Keratinocyte (primary cell): ENCODE measurements at regions not wholly inside any gene's neighbourhood (a gene's known extent, or its start where the extent isn't known, plus 50 kb on each side); places are given as distances from the start of the nearest gene placed in this dataset.

Source experiments
- DNase-seq: peaks from one replicate; pipeline ENCODE4 v3.0.0-alpha.2; 2011; ENCODE audit warnings: low read depth, missing footprints, low spot score
- FAIRE-seq: peaks from 2 replicates; lab custom pipeline; 2011; peaks lifted over from hg19 to GRCh38; lab: Jason Lieb, UNC
- H2AFZ ChIP-seq: 2 replicates; pipeline ENCODE4 v1.6.0; 2012; ENCODE audit warnings: low read length, control low read depth, inconsistent platforms; ENCODE audit not compliant: control insufficient read depth
- H3K27ac ChIP-seq: 2 replicates; pipeline ENCODE4 v1.5.1; 2011; ENCODE audit warnings: low read length; ENCODE audit not compliant: control insufficient read depth, insufficient read depth
- H3K27me3 ChIP-seq: 3 replicates; pipeline ENCODE4 v1.6.0; 2011; ENCODE audit warnings: low read length; ENCODE audit not compliant: control insufficient read depth, insufficient read depth; ENCODE audit errors: extremely low read depth
- H3K36me3 ChIP-seq, 2 experiments: 2 replicates in 1 of 2; 3 replicates in 1 of 2; pipeline ENCODE4 v1.5.1; 2011; ENCODE audit warnings: low read length in 2 of 2, mild to moderate bottlenecking in 1 of 2; ENCODE audit not compliant: control insufficient read depth in 2 of 2, insufficient read depth in 2 of 2; ENCODE audit errors: extremely low read depth in 1 of 2
- H3K4me1 ChIP-seq: 3 replicates; pipeline ENCODE4 v1.5.1; 2011; ENCODE audit warnings: low read length; ENCODE audit not compliant: control insufficient read depth, insufficient read depth; ENCODE audit errors: extremely low read depth
- H3K4me2 ChIP-seq: 3 replicates; pipeline ENCODE4 v1.6.0; 2011; ENCODE audit warnings: low read depth, low read length; ENCODE audit not compliant: control insufficient read depth, insufficient read depth; ENCODE audit errors: extremely low read depth
- H3K4me3 ChIP-seq, 3 experiments: fragments of 200-600 bp in 1 of 3; sonication (generic) in 1 of 3; 2 replicates in 2 of 3; 3 replicates in 1 of 3; pipeline ENCODE4 v1.5.1; 2011 to 2016; ENCODE audit warnings: low read length in 3 of 3, mild to moderate bottlenecking in 3 of 3, control low read depth in 2 of 3, inconsistent platforms in 1 of 3, low read depth in 1 of 3, mixed read lengths in 1 of 3, mixed run types in 1 of 3, moderate library complexity in 1 of 3; ENCODE audit not compliant: control insufficient read depth in 2 of 3, insufficient read depth in 2 of 3; ENCODE audit errors: extremely low read depth in 1 of 3
- H3K79me2 ChIP-seq: 2 replicates; pipeline ENCODE4 v1.6.0; 2012; ENCODE audit warnings: low read length; ENCODE audit not compliant: control insufficient read depth, insufficient read depth
- H3K9ac ChIP-seq: 3 replicates; pipeline ENCODE4 v1.6.0; 2011; ENCODE audit warnings: low read length; ENCODE audit not compliant: control insufficient read depth, insufficient read depth; ENCODE audit errors: extremely low read depth
- H3K9me1 ChIP-seq: 3 replicates; pipeline ENCODE4 v1.6.0; 2011; ENCODE audit warnings: low read length; ENCODE audit not compliant: control insufficient read depth, insufficient read depth; ENCODE audit errors: extremely low read depth
- H3K9me3 ChIP-seq: 2 replicates; pipeline ENCODE4 v1.5.1; 2012; ENCODE audit warnings: low read depth, low read length; ENCODE audit not compliant: control insufficient read depth
- H4K20me1 ChIP-seq: 3 replicates; pipeline ENCODE4 v1.6.0; 2011; ENCODE audit warnings: low read length; ENCODE audit not compliant: control insufficient read depth, insufficient read depth; ENCODE audit errors: extremely low read depth
- CTCF ChIP-seq, 3 experiments: IDR thresholded peaks in 1 of 3; conservative IDR thresholded peaks in 1 of 3; optimal IDR thresholded peaks in 1 of 3; 2 replicates in 2 of 3; 3 replicates in 1 of 3; pipeline versions ENCODE3 to v1.5.1; 2011; ENCODE audit warnings: low read length in 3 of 3, mild to moderate bottlenecking in 3 of 3, moderate library complexity in 2 of 3, control low read depth in 1 of 3, inconsistent platforms in 1 of 3; ENCODE audit not compliant: insufficient read depth in 2 of 3; ENCODE audit errors: extremely low read depth in 1 of 3
- EZH2 ChIP-seq: IDR thresholded peaks from one replicate; pipeline ENCODE4 v1.6.1; 2012; ENCODE audit warnings: inconsistent platforms, mild to moderate bottlenecking, low read length, moderate library complexity
- dilution Hi-C: fragments of 300-500 bp; cut with MboI; formaldehyde crosslinking; loops from one replicate; pipeline ENCODE4 v1.7.0; 2020; ENCODE audit warnings: low sequenced_read_pairs; ENCODE audit not compliant: extremely low pct_ligation_motif_present

GRCh38 chr11:115950660-115951059, 446.4 kb upstream of the CADM1 start:
- FAIRE-seq = no peak
- dilution Hi-C loops = no loop called here

GRCh38 chr11:115944596-115944995, 440.4 kb upstream of the CADM1 start:
- DNase-seq (no peak), FAIRE-seq (no peak)
- Histone ChIP-seq H3K36me3 (no peaks in the 10 kb centered on the region), H3K9me3 (no peaks in the 10 kb centered on the region), H3K4me3 (no peak overlapping the region), H3K27ac (no peak overlapping the region), H3K9me1 (no peaks in the 10 kb centered on the region), H4K20me1 (no peaks in the 10 kb centered on the region), H3K79me2 (no peaks in the 10 kb centered on the region), H3K4me1 (peaks cover 3% of the 10 kb centered on the region), H3K27me3 (no peaks in the 10 kb centered on the region), H3K4me2 (no peak overlapping the region), H2AFZ (no peak overlapping the region), H3K9ac (no peak overlapping the region)
- dilution Hi-C loops = no loop called here
- TF ChIP-seq EZH2 (no peak), CTCF (optimal IDR thresholded peaks at IDR 0.05 in 1 of 3, IDR thresholded peaks at IDR 0.05 in 1 of 3, conservative IDR thresholded peaks at IDR 0.05 in 1 of 3; ENCODE audit: extremely low read depth in 1 of 3, insufficient read depth in 2 of 3, low read length in 3 of 3) (no peak)

More at GRCh38 chr11:115950660-115951059, 446.4 kb upstream of the CADM1 start:
- H3K27me3 ChIP-seq = no peaks in the 10 kb centered on the region
- H3K4me1 ChIP-seq = no peaks in the 10 kb centered on the region
- H3K9me3 ChIP-seq = peaks cover 2% of the 10 kb centered on the region
- no peak overlapping the region for H3K9ac ChIP-seq
- no peak for DNase-seq
- no peaks in the 10 kb centered on the region for H3K36me3 ChIP-seq
- no peak overlapping the region for H3K4me2 ChIP-seq
- no peak overlapping the region for H2AFZ ChIP-seq
- H3K4me3 ChIP-seq = no peak overlapping the region
- H3K79me2 ChIP-seq = no peaks in the 10 kb centered on the region
- H3K27ac ChIP-seq = no peak overlapping the region
- TF ChIP-seq CTCF (optimal IDR thresholded peaks at IDR 0.05 in 1 of 3, IDR thresholded peaks at IDR 0.05 in 1 of 3, conservative IDR thresholded peaks at IDR 0.05 in 1 of 3; ENCODE audit: extremely low read depth in 1 of 3, insufficient read depth in 2 of 3, low read length in 3 of 3) = no peak
- no peak for TF ChIP-seq EZH2
- H4K20me1 ChIP-seq = no peaks in the 10 kb centered on the region
- H3K9me1 ChIP-seq = no peaks in the 10 kb centered on the region
